ENCODE measurements at regions not wholly inside any gene's neighbourhood (a gene's known extent, or its start where the extent isn't known, plus 50 kb on each side); places are given as distances from the start of the nearest gene placed in this dataset.

- no peak for DNase-seq (ENCODE audit: extremely low read depth, insufficient read length)
- TF ChIP-seq CTCF (IDR thresholded peaks at IDR 0.05; ENCODE audit: insufficient read depth, low read length, poor library complexity, severe bottlenecking) = no peak
- Histone ChIP-seq H3K27me3 (replicated peaks; ENCODE audit: control insufficient read depth, insufficient read depth, low read length) (no peaks in the 10 kb centered on the region), H3K4me3 (replicated peaks; ENCODE audit: low read depth, low read length) (no peak overlapping the region), H3K36me3 (ENCODE audit: control insufficient read depth, insufficient read depth, low read length) (no peaks in the 10 kb centered on the region)
These were observed 140.0 kb upstream of the MSX1 start for GRCh38 chr4:4719436-4719835.

- no peak for TF ChIP-seq CTCF (IDR thresholded peaks at IDR 0.05; ENCODE audit: insufficient read depth, low read length, poor library complexity, severe bottlenecking)
- no peaks in the 10 kb centered on the region for H3K36me3 ChIP-seq (ENCODE audit: control insufficient read depth, insufficient read depth, low read length)
These were observed 141.8 kb upstream of the MSX1 start for GRCh38 chr4:4717692-4718091.

GRCh38 chr4:4714331-4714730 is 145.1 kb upstream of the MSX1 start:
- H3K36me3 ChIP-seq (ENCODE audit: control insufficient read depth, insufficient read depth, low read length) = no peaks in the 10 kb centered on the region
- no peak for TF ChIP-seq CTCF (IDR thresholded peaks at IDR 0.05; ENCODE audit: insufficient read depth, low read length, poor library complexity, severe bottlenecking)
- H3K27me3 ChIP-seq (replicated peaks; ENCODE audit: control insufficient read depth, insufficient read depth, low read length) = no peaks in the 10 kb centered on the region
- H3K4me3 ChIP-seq (replicated peaks; ENCODE audit: low read depth, low read length) = no peak overlapping the region
- no peak for DNase-seq (ENCODE audit: extremely low read depth, insufficient read length)

More at GRCh38 chr4:4717692-4718091, 141.8 kb upstream of the MSX1 start:
- DNase-seq (ENCODE audit: extremely low read depth, insufficient read length) = no peak
- Histone ChIP-seq H3K27me3 (replicated peaks; ENCODE audit: control insufficient read depth, insufficient read depth, low read length) (no peaks in the 10 kb centered on the region), H3K4me3 (replicated peaks; ENCODE audit: low read depth, low read length) (no peak overlapping the region)

- no peak for TF ChIP-seq CTCF (IDR thresholded peaks at IDR 0.05; ENCODE audit: insufficient read depth, low read length, poor library complexity, severe bottlenecking)
- Histone ChIP-seq H3K4me3 (replicated peaks; ENCODE audit: low read depth, low read length) (no peak overlapping the region), H3K36me3 (ENCODE audit: control insufficient read depth, insufficient read depth, low read length) (no peaks in the 10 kb centered on the region), H3K27me3 (replicated peaks; ENCODE audit: control insufficient read depth, insufficient read depth, low read length) (no peaks in the 10 kb centered on the region)
- DNase-seq (ENCODE audit: extremely low read depth, insufficient read length) = no peak
These were observed 146.5 kb upstream of the MSX1 start for GRCh38 chr4:4712800-4713528.

GRCh38 chr4:4711902-4712301 is 147.6 kb upstream of the MSX1 start:
- no peak for DNase-seq (ENCODE audit: extremely low read depth, insufficient read length)
- no peak for TF ChIP-seq CTCF (IDR thresholded peaks at IDR 0.05; ENCODE audit: insufficient read depth, low read length, poor library complexity, severe bottlenecking)
- Histone ChIP-seq H3K27me3 (replicated peaks; ENCODE audit: control insufficient read depth, insufficient read depth, low read length) (no peaks in the 10 kb centered on the region), H3K4me3 (replicated peaks; ENCODE audit: low read depth, low read length) (no peak overlapping the region), H3K36me3 (ENCODE audit: control insufficient read depth, insufficient read depth, low read length) (no peaks in the 10 kb centered on the region)

GRCh38 chr4:4709736-4710135 is 149.7 kb upstream of the MSX1 start:
- no peaks in the 10 kb centered on the region for H3K27me3 ChIP-seq (replicated peaks; ENCODE audit: control insufficient read depth, insufficient read depth, low read length)
- H3K4me3 ChIP-seq (replicated peaks; ENCODE audit: low read depth, low read length) = no peak overlapping the region
- TF ChIP-seq CTCF (IDR thresholded peaks at IDR 0.05; ENCODE audit: insufficient read depth, low read length, poor library complexity, severe bottlenecking) = no peak
- H3K36me3 ChIP-seq (ENCODE audit: control insufficient read depth, insufficient read depth, low read length) = no peaks in the 10 kb centered on the region
- no peak for DNase-seq (ENCODE audit: extremely low read depth, insufficient read length)

Data from GM06990 (cell line).